GM19455 (cell line): ENCODE measurements at regions not wholly inside any gene's neighbourhood (a gene's known extent, or its start where the extent isn't known, plus 50 kb on each side); places are given as distances from the start of the nearest gene placed in this dataset.

Experiments
- ATAC-seq: cut with Tn5 transposase; IDR thresholded peaks from one replicate; pipeline ENCODE4 v1.9.1; 2021; ENCODE audit not compliant: unreplicated experiment

- ATAC-seq = no peak
These were observed 112.2 kb upstream of the PLPPR4 start for GRCh38 chr1:99152132-99152531.

- no peak for ATAC-seq
These were observed 100.6 kb upstream of the PLPPR4 start for GRCh38 chr1:99163671-99164070.

- no peak for ATAC-seq
These were observed 93.8 kb upstream of the PLPPR4 start for GRCh38 chr1:99170516-99170915.

DNA sequence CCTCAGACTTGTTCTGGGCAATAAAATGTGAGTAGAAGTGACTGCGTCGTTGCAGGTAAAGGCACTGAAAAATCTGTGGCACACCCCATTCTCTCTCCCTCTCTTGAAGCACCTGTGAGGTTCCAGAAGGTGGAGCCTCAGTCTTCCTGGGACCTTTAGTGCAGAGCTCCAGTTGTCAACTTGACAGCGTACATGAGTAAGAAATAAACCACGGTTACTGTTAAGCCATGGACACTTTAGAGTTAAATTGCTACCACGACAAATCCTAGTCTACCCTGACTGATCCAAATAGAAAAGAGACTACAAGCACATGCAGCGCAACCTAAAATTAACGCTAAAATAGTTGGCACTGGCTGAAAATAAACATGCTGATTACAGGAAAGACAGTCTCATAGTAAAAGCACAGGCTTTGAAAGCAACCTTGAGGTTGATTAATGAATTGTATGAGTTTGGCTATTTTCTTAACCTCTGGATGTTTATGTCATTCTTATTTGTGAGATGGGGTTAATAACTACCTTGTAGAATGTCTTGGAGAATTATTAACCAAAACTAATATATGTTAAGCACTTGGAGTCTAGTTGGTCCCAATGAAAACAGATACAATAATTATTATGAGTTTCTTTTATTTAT lies 93.0 kb upstream of the PLPPR4 start:
- ATAC-seq = no peak

DNA sequence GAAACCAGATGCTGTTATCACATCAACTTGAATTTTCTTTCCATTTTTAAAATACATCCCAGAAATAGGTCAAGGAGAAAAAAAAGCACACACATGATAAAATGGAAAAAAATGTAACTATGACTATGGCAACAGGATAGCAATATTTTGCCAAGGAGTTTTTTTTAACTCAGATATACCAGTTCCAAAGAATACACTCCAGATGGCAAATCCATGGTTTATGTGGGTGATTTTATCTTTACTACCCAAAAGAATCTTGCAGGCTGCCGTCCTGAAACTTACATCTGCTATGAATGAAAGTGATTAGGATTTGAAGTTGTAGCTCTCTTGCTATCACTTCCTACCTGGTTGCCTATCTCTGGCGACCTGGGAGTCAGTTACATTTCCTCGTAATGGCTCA lies 91.0 kb upstream of the PLPPR4 start:
- ATAC-seq = no peak

DNA sequence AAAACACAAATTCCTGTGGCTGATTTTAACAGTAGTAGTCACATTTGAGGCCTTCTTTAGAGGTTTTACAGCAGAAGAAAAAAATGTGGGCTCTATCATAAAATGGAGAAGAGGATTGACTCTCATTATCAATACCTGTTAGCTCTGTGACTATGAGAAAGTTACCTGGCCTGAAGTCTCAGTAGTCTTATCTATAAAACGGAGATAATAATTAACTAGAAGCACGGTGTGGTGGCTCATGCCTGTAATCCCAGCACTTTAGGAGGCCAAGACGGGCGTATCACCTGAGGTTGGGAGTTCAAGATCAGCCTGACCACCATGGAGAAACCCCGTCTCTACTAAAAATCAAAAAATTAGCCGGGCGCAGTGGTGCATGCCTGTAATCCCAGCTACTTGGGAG lies 90.4 kb upstream of the PLPPR4 start:
- no peak for ATAC-seq

DNA sequence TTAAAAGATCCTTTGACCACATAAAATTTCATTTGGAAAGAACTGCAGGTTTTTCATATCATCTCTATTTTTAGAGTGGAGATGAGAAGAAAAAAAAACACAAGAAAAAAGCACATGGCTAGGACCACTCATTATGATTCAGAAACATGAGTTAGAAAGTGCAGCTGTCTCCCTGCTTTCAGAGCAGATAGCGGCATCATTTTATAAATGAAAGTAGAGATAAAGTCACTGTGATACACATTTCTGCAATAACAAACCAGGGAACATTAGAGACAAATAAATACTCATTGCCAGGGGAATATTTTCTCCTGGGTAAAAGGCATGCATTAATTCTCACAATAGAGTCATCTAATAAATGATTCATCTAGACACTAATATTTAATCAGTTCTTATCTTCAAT lies 87.5 kb upstream of the PLPPR4 start:
- ATAC-seq = no peak

DNA sequence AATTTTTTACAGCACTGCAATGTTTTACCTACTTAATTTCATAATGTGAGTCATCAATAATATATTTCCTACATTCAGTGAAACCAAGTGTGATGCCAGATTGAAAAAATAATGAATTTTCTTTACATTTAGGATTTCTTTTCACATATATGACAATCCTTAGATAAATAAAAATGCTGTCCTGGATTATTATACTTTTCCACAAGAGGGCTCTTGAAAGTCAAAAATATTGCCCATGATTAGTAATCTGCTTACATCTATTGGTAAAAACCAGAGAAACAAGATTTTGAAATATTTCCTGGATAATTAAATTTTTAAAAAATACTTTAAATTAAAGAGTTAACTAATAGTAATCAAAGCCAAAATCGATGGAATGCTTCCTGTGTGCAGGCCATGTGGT lies 86.8 kb upstream of the PLPPR4 start:
- no peak for ATAC-seq

DNA sequence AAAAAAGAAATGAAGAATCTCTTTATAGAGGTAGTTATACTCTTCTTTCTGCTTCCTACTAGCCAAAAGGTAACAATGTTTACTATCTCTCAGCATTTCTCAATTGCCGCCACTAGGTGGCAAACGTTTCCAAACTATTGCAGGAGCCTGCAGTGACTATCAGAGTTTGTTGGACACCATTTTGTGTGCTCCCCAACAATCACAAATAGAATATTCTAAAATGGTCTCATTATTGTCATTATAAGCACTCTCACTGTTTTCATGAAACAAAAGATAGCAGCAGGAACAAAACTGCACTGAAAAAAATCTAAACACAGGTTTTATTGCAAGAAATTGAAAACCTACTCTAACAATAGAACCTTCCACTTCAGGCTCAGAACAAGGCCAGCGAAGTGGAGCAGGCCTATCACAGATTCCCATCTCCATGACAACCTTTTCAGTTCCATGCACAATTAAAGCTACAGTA lies 83.9 kb upstream of the PLPPR4 start:
- ATAC-seq = peak; percentile 98

- no peak for ATAC-seq
These were observed 83.4 kb upstream of the PLPPR4 start for GRCh38 chr1:99180915-99181314.

- no peak for ATAC-seq
These were observed 82.4 kb upstream of the PLPPR4 start for GRCh38 chr1:99181892-99182291.

DNA sequence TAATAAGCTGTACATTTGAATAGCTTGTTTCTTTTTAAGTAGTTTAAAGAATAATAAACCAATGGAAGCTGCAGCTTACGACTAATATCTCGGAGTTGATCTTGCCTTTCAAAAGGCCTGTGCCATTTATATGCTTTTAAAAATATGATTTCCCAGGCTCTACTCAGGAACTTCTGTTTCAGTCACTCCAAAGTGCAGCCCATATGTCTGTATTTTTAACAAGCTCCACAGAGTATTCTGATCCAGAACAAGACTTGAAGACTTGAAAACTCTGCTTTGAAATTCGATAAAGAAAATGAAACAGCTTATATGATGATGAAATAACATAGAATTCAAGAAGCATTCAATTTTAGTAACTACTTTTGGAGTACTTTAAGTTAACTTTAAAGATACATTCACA lies 79.1 kb upstream of the PLPPR4 start:
- ATAC-seq = no peak

DNA sequence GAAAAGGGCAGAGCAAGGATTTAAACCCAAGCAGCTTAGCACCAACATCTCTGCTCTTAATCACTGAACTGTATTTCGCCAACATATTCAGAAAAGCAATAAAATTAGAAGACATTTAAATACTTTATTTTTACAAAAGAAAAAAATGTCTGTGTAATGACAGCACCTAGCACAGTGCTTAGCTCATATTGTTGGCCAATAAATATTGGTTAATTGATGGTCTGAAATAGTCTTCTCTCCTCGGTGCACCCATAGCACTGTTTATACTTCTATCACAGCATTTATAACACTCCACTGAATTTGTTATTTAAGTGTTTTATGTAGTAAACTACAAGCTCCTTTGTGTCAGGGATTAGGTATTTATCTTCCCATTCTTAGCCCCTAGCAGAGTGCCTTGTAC lies 70.9 kb upstream of the PLPPR4 start:
- no peak for ATAC-seq

GRCh38 chr1:99198393-99198792 lies 65.9 kb upstream of the PLPPR4 start:
- ATAC-seq = no peak

GRCh38 chr1:99207216-99207615 lies 57.1 kb upstream of the PLPPR4 start:
- no peak for ATAC-seq
